WTC11 (cell line): ENCODE measurements at regions not wholly inside any gene's neighbourhood (a gene's known extent, or its start where the extent isn't known, plus 50 kb on each side); places are given as distances from the start of the nearest gene placed in this dataset.

Experiments
- ATAC-seq: fragments of 200-7000 bp; cut with Tn5 transposase; 2 replicates; pipeline ENCODE4 v1.10.0; 2021; ENCODE audit warnings: mild to moderate bottlenecking, moderate library complexity
- CTCF ChIA-PET: fragments of 300-600 bp; sonication (Branson Sonifier 250); formaldehyde crosslinking; loops from one replicate; lab custom pipeline; 2021; ENCODE audit warnings: antibody characterized with exemption; lab: Charles Lee
- POLR2A ChIA-PET: fragments of 350-600 bp; sonication (Branson Sonifier 250); formaldehyde crosslinking; loops from one replicate; lab custom pipeline; 2021; ENCODE audit warnings: antibody characterized with exemption; lab: Charles Lee
- DNase-seq: peaks from one replicate; pipeline ENCODE4 v3.0.0; 2021; ENCODE audit warnings: low spot score
- H3K27ac Mint-ChIP-seq: 2 replicates; pipeline ENCODE4 v1.8.0; 2021; ENCODE audit warnings: mixed read lengths
- H3K27me3 Mint-ChIP-seq: 2 replicates; pipeline ENCODE4 v1.8.0; 2021; ENCODE audit warnings: low read depth, mild to moderate bottlenecking, moderate library complexity, mixed read lengths
- H3K36me3 Mint-ChIP-seq: 2 replicates; pipeline ENCODE4 v1.8.0; 2021; ENCODE audit warnings: mixed read lengths
- H3K4me1 Mint-ChIP-seq: 2 replicates; pipeline ENCODE4 v1.8.0; 2022; ENCODE audit warnings: mixed read lengths
- H3K4me3 Mint-ChIP-seq: 2 replicates; pipeline ENCODE4 v1.8.0; 2021; ENCODE audit warnings: mild to moderate bottlenecking, moderate library complexity, mixed read lengths
- H3K9me3 Mint-ChIP-seq: 2 replicates; pipeline ENCODE4 v1.8.0; 2021; ENCODE audit warnings: mixed read lengths
- CREB1 ChIP-seq: sonication (generic); formaldehyde crosslinking; IDR thresholded peaks from 2 replicates; pipeline ENCODE4 v1.8.0; 2023; ENCODE audit warnings: mild to moderate bottlenecking, missing genetic modification reagents
- CREM ChIP-seq: sonication (generic); formaldehyde crosslinking; IDR thresholded peaks from 2 replicates; pipeline ENCODE4 v1.8.1; 2022; ENCODE audit warnings: mild to moderate bottlenecking, missing genetic modification reagents, moderate library complexity
- FOXK1 ChIP-seq: sonication (generic); formaldehyde crosslinking; IDR thresholded peaks from 2 replicates; pipeline ENCODE4 v1.8.0; 2022; ENCODE audit warnings: mild to moderate bottlenecking, moderate library complexity, missing genetic modification reagents
- FOXP1 ChIP-seq: sonication (generic); formaldehyde crosslinking; IDR thresholded peaks from 2 replicates; pipeline ENCODE4 v1.8.0; 2022; ENCODE audit warnings: missing genetic modification reagents, mild to moderate bottlenecking, moderate library complexity, borderline replicate concordance
- GABPB1 ChIP-seq: sonication (generic); formaldehyde crosslinking; IDR thresholded peaks from 2 replicates; pipeline ENCODE4 v1.8.1; 2023; ENCODE audit warnings: mild to moderate bottlenecking, missing genetic modification reagents
- JUN ChIP-seq: sonication (generic); formaldehyde crosslinking; IDR thresholded peaks from 2 replicates; pipeline ENCODE4 v1.8.0; 2023; ENCODE audit warnings: mild to moderate bottlenecking, missing genetic modification reagents
- KAT7 ChIP-seq: sonication (generic); formaldehyde crosslinking; IDR thresholded peaks from 2 replicates; pipeline ENCODE4 v1.8.1; 2023; ENCODE audit warnings: missing genetic modification reagents, mild to moderate bottlenecking, borderline replicate concordance
- MYBL2 ChIP-seq: sonication (generic); formaldehyde crosslinking; IDR thresholded peaks from 2 replicates; pipeline ENCODE4 v1.8.1; 2023; ENCODE audit warnings: mild to moderate bottlenecking, moderate library complexity, missing genetic modification reagents
- NFYB ChIP-seq: sonication (generic); formaldehyde crosslinking; conservative IDR thresholded peaks from 2 replicates; pipeline ENCODE4 v1.8.0; 2022; ENCODE audit warnings: low read depth, missing genetic modification reagents
- SMAD4 ChIP-seq: sonication (generic); formaldehyde crosslinking; IDR thresholded peaks from 2 replicates; pipeline ENCODE4 v1.8.0; 2022; ENCODE audit warnings: mild to moderate bottlenecking, missing genetic modification reagents
- TEAD1 ChIP-seq: sonication (generic); formaldehyde crosslinking; IDR thresholded peaks from 2 replicates; pipeline ENCODE4 v1.8.0; 2022; ENCODE audit warnings: mild to moderate bottlenecking, missing genetic modification reagents
- TEAD4 ChIP-seq: sonication (generic); formaldehyde crosslinking; IDR thresholded peaks from 2 replicates; pipeline ENCODE4 v1.8.0; 2022; ENCODE audit warnings: mild to moderate bottlenecking, missing genetic modification reagents
- TP53 ChIP-seq: sonication (generic); formaldehyde crosslinking; IDR thresholded peaks from 2 replicates; pipeline ENCODE4 v1.8.1; 2023; ENCODE audit warnings: mild to moderate bottlenecking, missing genetic modification reagents
- ZNF121 ChIP-seq: sonication (generic); formaldehyde crosslinking; IDR thresholded peaks from 2 replicates; pipeline ENCODE4 v1.8.0; 2023; ENCODE audit warnings: missing genetic modification reagents
- ZNF138 ChIP-seq: sonication (generic); formaldehyde crosslinking; conservative IDR thresholded peaks from 2 replicates; pipeline ENCODE4 v1.8.1; 2022; ENCODE audit warnings: mild to moderate bottlenecking, moderate library complexity, missing genetic modification reagents
- ZNF317 ChIP-seq: sonication (generic); formaldehyde crosslinking; IDR thresholded peaks from 2 replicates; pipeline ENCODE4 v1.8.1; 2023; ENCODE audit warnings: low read depth, mild to moderate bottlenecking, moderate library complexity, missing genetic modification reagents, borderline replicate concordance
- ZNF416 ChIP-seq: fragments of 250-450 bp; sonication (Bioruptor Pico); IDR thresholded peaks from 2 replicates; pipeline ENCODE4 v1.9.0; 2021; ENCODE audit warnings: mild to moderate bottlenecking, inconsistent platforms
- TF ChIP-seq, protein P1 (sequence below): fragments of 250-450 bp; sonication (Bioruptor Pico); IDR thresholded peaks from 2 replicates; pipeline ENCODE4 v1.8.0; 2021; ENCODE audit warnings: mild to moderate bottlenecking
- TF ChIP-seq, protein P2 (sequence below): sonication (generic); formaldehyde crosslinking; IDR thresholded peaks from 2 replicates; pipeline ENCODE4 v1.8.1; 2023; ENCODE audit warnings: mild to moderate bottlenecking, missing genetic modification reagents, moderate library complexity
- TF ChIP-seq, protein P3 (sequence below): sonication (generic); formaldehyde crosslinking; conservative IDR thresholded peaks from 2 replicates; pipeline ENCODE4 v1.8.1; 2023; ENCODE audit warnings: mild to moderate bottlenecking, low read depth, missing genetic modification reagents, moderate library complexity
- TF ChIP-seq, protein P4 (sequence below): fragments of 250-450 bp; sonication (Bioruptor Pico); IDR thresholded peaks from 2 replicates; pipeline ENCODE4 v1.9.0; 2021; ENCODE audit warnings: mild to moderate bottlenecking
- TF ChIP-seq, protein P5 (sequence below): sonication (generic); formaldehyde crosslinking; IDR thresholded peaks from 2 replicates; pipeline ENCODE4 v1.8.1; 2022; ENCODE audit warnings: missing genetic modification reagents, borderline replicate concordance

DNA sequence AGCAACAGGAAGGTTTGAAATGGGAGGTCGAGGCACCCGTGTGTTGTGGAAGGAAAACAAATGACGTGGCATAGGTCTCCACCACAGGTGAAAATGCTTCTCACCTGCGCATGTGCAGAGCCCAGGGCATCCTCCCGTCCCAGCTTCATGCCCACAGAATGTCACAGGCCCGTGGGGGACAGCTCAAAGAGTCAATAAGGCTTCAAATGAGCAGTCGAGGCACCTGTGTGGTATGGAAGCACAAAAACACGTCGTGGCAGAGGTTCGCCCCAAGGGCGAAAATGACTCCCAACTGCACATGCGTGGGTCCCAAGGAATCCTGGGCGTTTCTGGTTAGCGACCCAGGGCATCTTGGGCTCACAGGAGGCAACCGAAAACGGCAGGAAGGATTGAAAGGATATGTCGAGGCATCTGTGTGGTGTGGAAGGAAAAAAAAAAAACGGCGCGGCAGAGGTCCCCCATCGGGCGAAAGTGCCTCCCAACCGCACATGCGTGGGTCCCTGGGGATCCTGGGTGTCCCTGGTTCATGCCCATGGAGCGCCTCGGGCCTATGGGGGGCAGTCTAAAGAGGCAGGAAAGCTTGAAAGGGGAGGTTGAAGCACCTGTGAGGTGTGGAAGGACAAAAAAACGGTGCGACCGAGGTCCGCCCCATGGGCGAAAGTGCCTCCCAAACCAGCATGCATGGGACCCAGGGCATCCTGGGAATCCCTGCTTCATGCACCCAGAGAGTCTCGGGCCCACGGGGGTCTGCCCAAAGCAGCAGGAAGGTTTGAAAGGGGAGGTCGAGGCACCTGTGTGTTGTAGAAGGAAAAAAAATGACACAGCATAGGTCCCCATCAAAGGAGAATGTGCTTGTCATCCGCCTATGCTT, 578.5 kb downstream of the ALG10 start (continued):
- no peak for TF ChIP-seq GABPB1 (CRISPR knock-in tag)

DNA sequence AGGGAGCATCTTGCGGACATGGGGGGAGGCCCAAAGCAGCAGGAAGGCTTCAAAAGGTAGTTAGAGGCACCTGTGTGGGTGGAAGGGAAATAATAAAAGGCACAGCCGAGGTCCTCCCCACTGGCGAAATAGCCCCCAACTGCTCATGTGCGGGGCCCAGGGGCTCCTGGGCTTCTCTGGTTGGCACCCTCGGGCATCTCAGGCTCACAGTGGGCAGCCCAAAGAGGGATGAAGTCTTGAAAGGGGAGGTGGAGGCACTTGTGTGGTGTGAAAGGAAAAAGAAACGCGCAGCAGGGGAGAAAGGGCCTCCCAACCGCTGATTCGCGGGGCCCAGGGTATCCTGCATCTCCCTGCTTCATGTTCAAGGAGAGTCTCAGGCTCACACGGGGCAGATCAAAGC, 579.4 kb downstream of the ALG10 start:
- ChIA-PET CTCF (no interaction called here), POLR2A (no interaction called here)
- H3K4me3 Mint-ChIP-seq: no peak overlapping the region
- no peaks in the 10 kb centered on the region for H3K4me1 Mint-ChIP-seq
- peaks cover 90% of the 10 kb centered on the region for H3K9me3 Mint-ChIP-seq
- ATAC-seq (no peak), DNase-seq (no peak)
- H3K27me3 Mint-ChIP-seq: peaks cover 22% of the 10 kb centered on the region
- H3K27ac Mint-ChIP-seq: no peak overlapping the region
- TF ChIP-seq ZNF138 (CRISPR knock-in tag) (no peak), ZNF317 (CRISPR knock-in tag) (no peak), CREB1 (no peak), CREM (CRISPR knock-in tag) (no peak), KAT7 (CRISPR knock-in tag) (no peak), TEAD1 (no peak), FOXK1 (CRISPR knock-in tag) (no peak), MYBL2 (CRISPR knock-in tag) (no peak)
- TF ChIP-seq, protein P1, sequence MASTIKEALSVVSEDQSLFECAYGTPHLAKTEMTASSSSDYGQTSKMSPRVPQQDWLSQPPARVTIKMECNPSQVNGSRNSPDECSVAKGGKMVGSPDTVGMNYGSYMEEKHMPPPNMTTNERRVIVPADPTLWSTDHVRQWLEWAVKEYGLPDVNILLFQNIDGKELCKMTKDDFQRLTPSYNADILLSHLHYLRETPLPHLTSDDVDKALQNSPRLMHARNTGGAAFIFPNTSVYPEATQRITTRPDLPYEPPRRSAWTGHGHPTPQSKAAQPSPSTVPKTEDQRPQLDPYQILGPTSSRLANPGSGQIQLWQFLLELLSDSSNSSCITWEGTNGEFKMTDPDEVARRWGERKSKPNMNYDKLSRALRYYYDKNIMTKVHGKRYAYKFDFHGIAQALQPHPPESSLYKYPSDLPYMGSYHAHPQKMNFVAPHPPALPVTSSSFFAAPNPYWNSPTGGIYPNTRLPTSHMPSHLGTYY: no peak
- peaks cover 94% of the 10 kb centered on the region for H3K36me3 Mint-ChIP-seq

DNA sequence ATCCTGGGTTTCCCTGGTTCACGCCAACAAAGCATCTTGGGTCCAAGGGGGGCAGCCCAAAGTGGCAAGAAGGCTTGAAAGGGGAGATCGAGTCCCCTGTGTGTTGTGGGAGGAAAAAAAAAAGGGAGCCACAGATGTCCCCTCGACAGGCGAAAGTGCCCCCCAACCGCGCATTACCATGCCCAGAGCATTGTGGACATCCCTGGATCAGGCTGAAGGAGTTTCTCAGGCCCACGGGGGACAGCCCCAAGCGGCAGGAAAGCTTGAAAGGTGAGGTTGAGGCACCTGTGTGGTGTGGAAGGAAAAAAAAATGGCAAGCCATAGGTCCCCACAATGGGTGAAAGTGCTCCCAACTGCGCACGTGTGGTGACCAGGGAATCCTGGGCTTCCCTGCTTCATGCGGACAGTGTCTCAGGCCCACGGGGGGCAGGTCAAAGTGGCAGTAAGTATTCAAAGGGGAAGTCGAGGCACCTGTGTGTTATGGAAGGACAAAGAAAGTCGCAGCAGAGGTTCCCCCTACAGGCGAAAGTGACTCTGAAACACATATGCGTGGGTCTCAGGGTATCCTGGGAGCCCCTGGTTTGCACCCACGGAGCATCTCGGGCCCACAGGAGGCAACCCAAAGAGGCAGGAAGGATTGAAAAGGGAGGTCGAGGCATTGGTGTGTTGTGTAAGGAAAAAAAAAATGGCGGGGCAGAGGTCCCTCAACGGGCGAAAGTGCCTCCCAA, 580.1 kb downstream of the ALG10 start:
- ChIA-PET CTCF (no interaction called here), POLR2A (no interaction called here)
- H3K36me3 Mint-ChIP-seq: peaks cover 92% of the 10 kb centered on the region
- peaks cover 84% of the 10 kb centered on the region for H3K9me3 Mint-ChIP-seq
- DNase-seq (no peak), ATAC-seq (no peak)
- no peaks in the 10 kb centered on the region for H3K4me1 Mint-ChIP-seq
- H3K27ac Mint-ChIP-seq: no peak overlapping the region
- H3K4me3 Mint-ChIP-seq: no peak overlapping the region
- H3K27me3 Mint-ChIP-seq: peaks cover 20% of the 10 kb centered on the region
- TF ChIP-seq TP53 (CRISPR knock-in tag): no peak
- TF ChIP-seq FOXP1 (CRISPR knock-in tag): no peak
- TF ChIP-seq MYBL2 (CRISPR knock-in tag): no peak
- no peak for TF ChIP-seq NFYB (CRISPR knock-in tag)
- TF ChIP-seq TEAD4: no peak
- TF ChIP-seq, protein P2, sequence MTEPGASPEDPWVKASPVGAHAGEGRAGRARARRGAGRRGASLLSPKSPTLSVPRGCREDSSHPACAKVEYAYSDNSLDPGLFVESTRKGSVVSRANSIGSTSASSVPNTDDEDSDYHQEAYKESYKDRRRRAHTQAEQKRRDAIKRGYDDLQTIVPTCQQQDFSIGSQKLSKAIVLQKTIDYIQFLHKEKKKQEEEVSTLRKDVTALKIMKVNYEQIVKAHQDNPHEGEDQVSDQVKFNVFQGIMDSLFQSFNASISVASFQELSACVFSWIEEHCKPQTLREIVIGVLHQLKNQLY: no peak
- TF ChIP-seq, protein P3, sequence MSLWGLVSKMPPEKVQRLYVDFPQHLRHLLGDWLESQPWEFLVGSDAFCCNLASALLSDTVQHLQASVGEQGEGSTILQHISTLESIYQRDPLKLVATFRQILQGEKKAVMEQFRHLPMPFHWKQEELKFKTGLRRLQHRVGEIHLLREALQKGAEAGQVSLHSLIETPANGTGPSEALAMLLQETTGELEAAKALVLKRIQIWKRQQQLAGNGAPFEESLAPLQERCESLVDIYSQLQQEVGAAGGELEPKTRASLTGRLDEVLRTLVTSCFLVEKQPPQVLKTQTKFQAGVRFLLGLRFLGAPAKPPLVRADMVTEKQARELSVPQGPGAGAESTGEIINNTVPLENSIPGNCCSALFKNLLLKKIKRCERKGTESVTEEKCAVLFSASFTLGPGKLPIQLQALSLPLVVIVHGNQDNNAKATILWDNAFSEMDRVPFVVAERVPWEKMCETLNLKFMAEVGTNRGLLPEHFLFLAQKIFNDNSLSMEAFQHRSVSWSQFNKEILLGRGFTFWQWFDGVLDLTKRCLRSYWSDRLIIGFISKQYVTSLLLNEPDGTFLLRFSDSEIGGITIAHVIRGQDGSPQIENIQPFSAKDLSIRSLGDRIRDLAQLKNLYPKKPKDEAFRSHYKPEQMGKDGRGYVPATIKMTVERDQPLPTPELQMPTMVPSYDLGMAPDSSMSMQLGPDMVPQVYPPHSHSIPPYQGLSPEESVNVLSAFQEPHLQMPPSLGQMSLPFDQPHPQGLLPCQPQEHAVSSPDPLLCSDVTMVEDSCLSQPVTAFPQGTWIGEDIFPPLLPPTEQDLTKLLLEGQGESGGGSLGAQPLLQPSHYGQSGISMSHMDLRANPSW (CRISPR knock-in tag): no peak
- TF ChIP-seq JUN (CRISPR knock-in tag): no peak
- TF ChIP-seq, protein P4, sequence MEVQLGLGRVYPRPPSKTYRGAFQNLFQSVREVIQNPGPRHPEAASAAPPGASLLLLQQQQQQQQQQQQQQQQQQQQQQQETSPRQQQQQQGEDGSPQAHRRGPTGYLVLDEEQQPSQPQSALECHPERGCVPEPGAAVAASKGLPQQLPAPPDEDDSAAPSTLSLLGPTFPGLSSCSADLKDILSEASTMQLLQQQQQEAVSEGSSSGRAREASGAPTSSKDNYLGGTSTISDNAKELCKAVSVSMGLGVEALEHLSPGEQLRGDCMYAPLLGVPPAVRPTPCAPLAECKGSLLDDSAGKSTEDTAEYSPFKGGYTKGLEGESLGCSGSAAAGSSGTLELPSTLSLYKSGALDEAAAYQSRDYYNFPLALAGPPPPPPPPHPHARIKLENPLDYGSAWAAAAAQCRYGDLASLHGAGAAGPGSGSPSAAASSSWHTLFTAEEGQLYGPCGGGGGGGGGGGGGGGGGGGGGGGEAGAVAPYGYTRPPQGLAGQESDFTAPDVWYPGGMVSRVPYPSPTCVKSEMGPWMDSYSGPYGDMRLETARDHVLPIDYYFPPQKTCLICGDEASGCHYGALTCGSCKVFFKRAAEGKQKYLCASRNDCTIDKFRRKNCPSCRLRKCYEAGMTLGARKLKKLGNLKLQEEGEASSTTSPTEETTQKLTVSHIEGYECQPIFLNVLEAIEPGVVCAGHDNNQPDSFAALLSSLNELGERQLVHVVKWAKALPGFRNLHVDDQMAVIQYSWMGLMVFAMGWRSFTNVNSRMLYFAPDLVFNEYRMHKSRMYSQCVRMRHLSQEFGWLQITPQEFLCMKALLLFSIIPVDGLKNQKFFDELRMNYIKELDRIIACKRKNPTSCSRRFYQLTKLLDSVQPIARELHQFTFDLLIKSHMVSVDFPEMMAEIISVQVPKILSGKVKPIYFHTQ: no peak
- TF ChIP-seq, protein P5, sequence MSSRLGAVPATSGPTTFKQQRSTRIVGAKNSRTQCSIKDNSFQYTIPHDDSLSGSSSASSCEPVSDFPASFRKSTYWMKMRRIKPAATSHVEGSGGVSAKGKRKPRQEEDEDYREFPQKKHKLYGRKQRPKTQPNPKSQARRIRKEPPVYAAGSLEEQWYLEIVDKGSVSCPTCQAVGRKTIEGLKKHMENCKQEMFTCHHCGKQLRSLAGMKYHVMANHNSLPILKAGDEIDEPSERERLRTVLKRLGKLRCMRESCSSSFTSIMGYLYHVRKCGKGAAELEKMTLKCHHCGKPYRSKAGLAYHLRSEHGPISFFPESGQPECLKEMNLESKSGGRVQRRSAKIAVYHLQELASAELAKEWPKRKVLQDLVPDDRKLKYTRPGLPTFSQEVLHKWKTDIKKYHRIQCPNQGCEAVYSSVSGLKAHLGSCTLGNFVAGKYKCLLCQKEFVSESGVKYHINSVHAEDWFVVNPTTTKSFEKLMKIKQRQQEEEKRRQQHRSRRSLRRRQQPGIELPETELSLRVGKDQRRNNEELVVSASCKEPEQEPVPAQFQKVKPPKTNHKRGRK: no peak
- TF ChIP-seq ZNF121 (CRISPR knock-in tag): no peak
- no peak for TF ChIP-seq ZNF416 (CRISPR knock-in tag)
- TF ChIP-seq SMAD4 (CRISPR knock-in tag): no peak
